ENCODE measurements at regions not wholly inside any gene's neighbourhood (a gene's known extent, or its start where the extent isn't known, plus 50 kb on each side); places are given as distances from the start of the nearest gene placed in this dataset.
"Not testable (repeated sequence)": the region's sequence is repeated elsewhere in the genome, so short reads cannot be mapped to it uniquely, and the experiment has no call there.

DNA sequence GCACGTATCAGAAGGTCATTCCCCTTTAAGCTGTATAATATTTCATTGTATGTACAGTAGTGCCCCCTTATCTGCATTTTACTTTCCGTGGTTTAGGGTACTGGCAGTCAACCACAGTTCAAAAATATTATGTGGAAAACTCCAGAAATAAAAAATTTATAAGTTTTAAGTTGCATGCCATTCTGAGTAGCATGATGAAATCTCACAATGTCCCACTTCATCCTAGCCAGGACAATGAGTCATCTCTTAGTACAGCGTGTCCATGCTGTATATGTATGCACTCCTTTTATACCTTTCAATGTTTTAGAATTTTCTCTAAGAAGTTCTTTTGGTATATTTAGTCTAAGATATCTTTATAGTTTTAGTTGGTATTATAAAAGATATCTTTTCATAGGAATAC, 115.0 kb upstream of the HAND1 start:
- WGBS (ENCODE audit: insufficient coverage), result no CpG with 5 or more reads among the region's 3 CpGs
- H3K4me3 ChIP-seq (ENCODE audit: control insufficient read depth in 1 of 2, extremely low read depth in 1 of 2, low read length in 1 of 2), result no peak overlapping the region
- no peaks in the 10 kb centered on the region for H3K4me1 Mint-ChIP-seq
- no peaks in the 10 kb centered on the region for H3K36me3 ChIP-seq (ENCODE audit: control insufficient read depth in 2 of 2, extremely low read depth in 1 of 2, insufficient read depth in 1 of 2, low read length in 1 of 2)
- no peaks in the 10 kb centered on the region for H3K4me1 ChIP-seq (ENCODE audit: control insufficient read depth in 1 of 2, extremely low read depth in 1 of 2, insufficient read depth in 2 of 2, low read length in 2 of 2)
- ChIA-PET POLR2A (no interaction called here), CTCF (no interaction called here)
- no peaks in the 10 kb centered on the region for H3K36me3 Mint-ChIP-seq
- peaks cover 3 to 7% of the 10 kb centered on the region in 2 donors for H3K27me3 Mint-ChIP-seq
- H3K9me3 ChIP-seq, result no peaks in the 10 kb centered on the region
- no peaks in the 10 kb centered on the region for H3K9me3 Mint-ChIP-seq
- peaks cover 0 to 9% of the 10 kb centered on the region in 2 experiments for H3K27me3 ChIP-seq (replicated peaks in 1 of 2; ENCODE audit: control insufficient read depth in 2 of 2, extremely low read depth in 1 of 2, insufficient read depth in 2 of 2, low read length in 1 of 2)
- DNase-seq (no peak), ATAC-seq (replicated peaks in 1 of 4) (no peak)
- no peak overlapping the region for H3K4me3 Mint-ChIP-seq
- H3K27ac ChIP-seq (ENCODE audit: low read length), result no peak overlapping the region
- H3K27ac Mint-ChIP-seq, result no peak overlapping the region

DNA sequence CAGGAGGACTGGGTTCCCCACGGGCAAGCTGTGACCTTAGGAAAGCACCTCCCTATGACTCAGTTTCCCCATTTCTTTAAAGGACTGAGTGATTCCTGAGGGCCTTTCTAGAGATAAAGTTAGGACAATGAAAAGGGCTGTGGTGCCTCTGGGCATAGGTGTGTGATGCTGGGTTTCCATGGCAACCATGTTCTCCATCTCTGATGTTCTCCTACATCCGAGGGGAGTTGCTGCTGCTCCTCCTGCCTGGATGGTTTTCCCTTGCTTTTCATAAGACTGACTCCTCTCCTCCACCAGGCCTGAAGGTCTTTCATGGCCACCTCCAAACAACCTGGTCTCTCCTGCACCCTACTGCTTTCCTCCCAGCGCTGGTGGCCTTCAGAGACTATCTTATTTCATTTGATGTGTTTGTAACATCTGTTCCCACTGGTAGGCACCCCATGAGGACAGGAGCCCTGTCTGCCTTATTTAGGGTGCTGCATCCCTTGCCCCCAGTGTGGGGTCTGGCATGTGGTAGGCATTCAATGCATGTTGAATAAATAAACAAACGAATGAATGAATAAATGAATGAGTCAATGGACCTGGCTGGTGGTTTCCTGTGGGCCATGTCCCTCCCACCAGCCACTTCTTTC, 112.2 kb upstream of the HAND1 start:
- no peaks in the 10 kb centered on the region for H3K4me1 ChIP-seq (ENCODE audit: control insufficient read depth in 1 of 2, extremely low read depth in 1 of 2, insufficient read depth in 2 of 2, low read length in 2 of 2)
- peaks cover 0 to 2% of the 10 kb centered on the region in 2 experiments for H3K27me3 ChIP-seq (replicated peaks in 1 of 2; ENCODE audit: control insufficient read depth in 2 of 2, extremely low read depth in 1 of 2, insufficient read depth in 2 of 2, low read length in 1 of 2)
- Mint-ChIP-seq H3K36me3 (no peaks in the 10 kb centered on the region), H3K4me3 (no peak overlapping the region), H3K27me3 (peaks cover 4 to 12% of the 10 kb centered on the region in 2 donors), H3K9me3 (no peaks in the 10 kb centered on the region), H3K27ac (no peak overlapping the region), H3K4me1 (no peaks in the 10 kb centered on the region)
- ChIA-PET CTCF (no interaction called here), POLR2A (no interaction called here)
- no peak for ATAC-seq (replicated peaks in 1 of 4)
- no peaks in the 10 kb centered on the region for H3K36me3 ChIP-seq (ENCODE audit: control insufficient read depth in 2 of 2, extremely low read depth in 1 of 2, insufficient read depth in 1 of 2, low read length in 1 of 2)
- H3K27ac ChIP-seq (ENCODE audit: low read length), result no peak overlapping the region
- no peaks in the 10 kb centered on the region for H3K9me3 ChIP-seq
- H3K4me3 ChIP-seq (ENCODE audit: control insufficient read depth in 1 of 2, extremely low read depth in 1 of 2, low read length in 1 of 2), result no peak overlapping the region
- 60% methylated on average over 1 of the region's 4 CpGs for WGBS (ENCODE audit: insufficient coverage)
- DNase-seq, result no peak

- Histone ChIP-seq H3K9me3 (no peaks in the 10 kb centered on the region), H3K36me3 (ENCODE audit: control insufficient read depth in 2 of 2, extremely low read depth in 1 of 2, insufficient read depth in 1 of 2, low read length in 1 of 2) (no peaks in the 10 kb centered on the region), H3K27ac (ENCODE audit: low read length) (no peak overlapping the region), H3K4me3 (ENCODE audit: control insufficient read depth in 1 of 2, extremely low read depth in 1 of 2, low read length in 1 of 2) (no peak overlapping the region), H3K27me3 (replicated peaks in 1 of 2; ENCODE audit: control insufficient read depth in 2 of 2, extremely low read depth in 1 of 2, insufficient read depth in 2 of 2, low read length in 1 of 2) (peaks cover 0 to 2% of the 10 kb centered on the region in 2 experiments), H3K4me1 (ENCODE audit: control insufficient read depth in 1 of 2, extremely low read depth in 1 of 2, insufficient read depth in 2 of 2, low read length in 2 of 2) (no peaks in the 10 kb centered on the region)
- Mint-ChIP-seq H3K36me3 (no peaks in the 10 kb centered on the region), H3K9me3 (no peaks in the 10 kb centered on the region), H3K27me3 (peaks cover 7 to 12% of the 10 kb centered on the region in 2 donors), H3K27ac (no peak overlapping the region), H3K4me1 (no peaks in the 10 kb centered on the region), H3K4me3 (no peak overlapping the region)
- CTCF ChIA-PET, result no interaction called here
- POLR2A ChIA-PET, result no interaction called here
- DNase-seq, result no peak
- WGBS (ENCODE audit: insufficient coverage), result 83% methylated on average over 1 of the region's 4 CpGs
- ATAC-seq (replicated peaks in 1 of 4), result no peak
Observed at GRCh38 chr5:154589511-154589910, 111.5 kb upstream of the HAND1 start.

DNA sequence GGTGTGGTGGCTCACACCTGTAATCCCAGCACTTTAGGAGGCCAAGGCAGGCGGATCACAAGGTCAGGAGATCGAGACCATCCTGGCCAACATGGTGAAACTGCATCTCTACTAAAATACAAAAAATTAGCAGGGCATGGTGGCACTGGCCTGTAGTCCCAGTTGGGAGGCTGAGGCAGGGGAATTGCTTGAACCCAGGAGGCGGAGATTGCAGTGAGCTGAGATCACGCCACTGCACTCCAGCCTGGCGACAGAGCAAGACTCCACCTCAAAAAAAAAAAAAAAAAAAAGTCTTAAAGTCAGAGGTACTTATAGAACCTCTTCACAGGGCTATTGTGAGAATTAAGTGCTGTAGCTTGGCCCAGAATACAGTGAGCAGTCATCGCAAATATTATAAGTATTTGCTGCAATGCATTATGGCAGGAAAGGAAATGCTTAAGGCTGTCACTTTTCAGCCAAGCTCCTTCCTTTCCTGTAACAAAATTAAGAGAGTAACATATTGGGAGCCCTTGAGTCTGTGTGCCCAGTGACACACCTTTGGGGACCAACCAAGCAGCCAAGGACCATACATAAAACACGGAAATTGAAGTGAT, 110.9 kb upstream of the HAND1 start:
- H3K4me3 ChIP-seq (ENCODE audit: control insufficient read depth in 1 of 2, extremely low read depth in 1 of 2, low read length in 1 of 2); POLR2A ChIA-PET; CTCF ChIA-PET; H3K4me1 ChIP-seq (ENCODE audit: control insufficient read depth in 1 of 2, extremely low read depth in 1 of 2, insufficient read depth in 2 of 2, low read length in 2 of 2); H3K4me1 Mint-ChIP-seq; H3K27ac ChIP-seq (ENCODE audit: low read length); ATAC-seq (replicated peaks in 1 of 4); H3K9me3 ChIP-seq; H3K9me3 Mint-ChIP-seq; H3K27me3 ChIP-seq (replicated peaks in 1 of 2; ENCODE audit: control insufficient read depth in 2 of 2, extremely low read depth in 1 of 2, insufficient read depth in 2 of 2, low read length in 1 of 2); H3K4me3 Mint-ChIP-seq; H3K27ac Mint-ChIP-seq; H3K36me3 ChIP-seq (ENCODE audit: control insufficient read depth in 2 of 2, extremely low read depth in 1 of 2, insufficient read depth in 1 of 2, low read length in 1 of 2); DNase-seq; H3K36me3 Mint-ChIP-seq: not testable (repeated sequence)
- peaks cover 10 to 12% of the 10 kb centered on the region in 2 donors for H3K27me3 Mint-ChIP-seq
- WGBS (ENCODE audit: insufficient coverage), result no CpG with 5 or more reads among the region's 7 CpGs

- Mint-ChIP-seq H3K36me3 (no peaks in the 10 kb centered on the region), H3K27me3 (peaks cover 12 to 14% of the 10 kb centered on the region in 2 donors), H3K4me1 (no peaks in the 10 kb centered on the region), H3K27ac (no peak overlapping the region), H3K9me3 (no peaks in the 10 kb centered on the region), H3K4me3 (no peak overlapping the region)
- 50% methylated on average over 4 of the region's 13 CpGs for WGBS (ENCODE audit: insufficient coverage)
- no peak for DNase-seq
- ChIA-PET POLR2A (no interaction called here), CTCF (no interaction called here)
- H3K4me1 ChIP-seq (ENCODE audit: control insufficient read depth in 1 of 2, extremely low read depth in 1 of 2, insufficient read depth in 2 of 2, low read length in 2 of 2), result no peaks in the 10 kb centered on the region
- no peak overlapping the region for H3K27ac ChIP-seq (ENCODE audit: low read length)
- H3K27me3 ChIP-seq (replicated peaks in 1 of 2; ENCODE audit: control insufficient read depth in 2 of 2, extremely low read depth in 1 of 2, insufficient read depth in 2 of 2, low read length in 1 of 2), result peaks cover 0 to 11% of the 10 kb centered on the region in 2 experiments
- no peaks in the 10 kb centered on the region for H3K9me3 ChIP-seq
- no peak overlapping the region for H3K4me3 ChIP-seq (ENCODE audit: control insufficient read depth in 1 of 2, extremely low read depth in 1 of 2, low read length in 1 of 2)
- ATAC-seq (replicated peaks in 1 of 4), result no peak
- H3K36me3 ChIP-seq (ENCODE audit: control insufficient read depth in 2 of 2, extremely low read depth in 1 of 2, insufficient read depth in 1 of 2, low read length in 1 of 2), result no peaks in the 10 kb centered on the region
Observed at GRCh38 chr5:154588091-154588774, 110.2 kb upstream of the HAND1 start.

GRCh38 chr5:154587123-154588026, 109.3 kb upstream of the HAND1 start:
- H3K27ac Mint-ChIP-seq, result no peak overlapping the region
- 60% methylated on average over 1 of the region's 10 CpGs for WGBS (ENCODE audit: insufficient coverage)
- CTCF ChIA-PET, result no interaction called here

More at GRCh38 chr5:154587123-154588026, 109.3 kb upstream of the HAND1 start:
- ATAC-seq (replicated peaks in 1 of 4), result no peak
- Histone ChIP-seq H3K36me3 (ENCODE audit: control insufficient read depth in 2 of 2, extremely low read depth in 1 of 2, insufficient read depth in 1 of 2, low read length in 1 of 2) (no peaks in the 10 kb centered on the region), H3K4me3 (ENCODE audit: control insufficient read depth in 1 of 2, extremely low read depth in 1 of 2, low read length in 1 of 2) (no peak overlapping the region), H3K4me1 (ENCODE audit: control insufficient read depth in 1 of 2, extremely low read depth in 1 of 2, insufficient read depth in 2 of 2, low read length in 2 of 2) (no peaks in the 10 kb centered on the region), H3K9me3 (no peaks in the 10 kb centered on the region), H3K27ac (ENCODE audit: low read length) (no peak overlapping the region), H3K27me3 (replicated peaks in 1 of 2; ENCODE audit: control insufficient read depth in 2 of 2, extremely low read depth in 1 of 2, insufficient read depth in 2 of 2, low read length in 1 of 2) (peaks cover 0 to 14% of the 10 kb centered on the region in 2 experiments)
- Mint-ChIP-seq H3K36me3 (no peaks in the 10 kb centered on the region), H3K9me3 (no peaks in the 10 kb centered on the region), H3K4me1 (no peaks in the 10 kb centered on the region), H3K27me3 (peaks cover 13 to 14% of the 10 kb centered on the region in 2 donors), H3K4me3 (no peak overlapping the region)
- no peak for DNase-seq
- POLR2A ChIA-PET, result no interaction called here
